ENCODE measurements at regions not wholly inside any gene's neighbourhood (a gene's known extent, or its start where the extent isn't known, plus 50 kb on each side); places are given as distances from the start of the nearest gene placed in this dataset.
"Not testable (repeated sequence)": the region's sequence is repeated elsewhere in the genome, so short reads cannot be mapped to it uniquely, and the experiment has no call there.

- no peak for FAIRE-seq
- no peak for DNase-seq (ENCODE audit: low spot score)
These were observed 362.8 kb upstream of the IGFBP3 start for GRCh38 chr7:46283852-46284251.

GRCh38 chr7:46282155-46282554 lies 361.1 kb upstream of the IGFBP3 start:
- FAIRE-seq = no peak

GRCh38 chr7:46281071-46281470 lies 360.0 kb upstream of the IGFBP3 start:
- FAIRE-seq = no peak

More at GRCh38 chr7:46282155-46282554, 361.1 kb upstream of the IGFBP3 start:
- no peak for DNase-seq (ENCODE audit: low spot score)

GRCh38 chr7:46279290-46279689 lies 358.2 kb upstream of the IGFBP3 start:
- FAIRE-seq (no peak), DNase-seq (ENCODE audit: low spot score) (no peak)

More at GRCh38 chr7:46281071-46281470, 360.0 kb upstream of the IGFBP3 start:
- DNase-seq (ENCODE audit: low spot score) = no peak

- FAIRE-seq (no peak), DNase-seq (ENCODE audit: low spot score) (no peak)
These were observed 343.6 kb upstream of the IGFBP3 start for GRCh38 chr7:46264646-46265045.

GRCh38 chr7:46261638-46262037 lies 340.6 kb upstream of the IGFBP3 start:
- not testable (repeated sequence) for DNase-seq (ENCODE audit: low spot score); FAIRE-seq

GRCh38 chr7:46259947-46260346 lies 338.9 kb upstream of the IGFBP3 start:
- FAIRE-seq = no peak
- DNase-seq (ENCODE audit: low spot score) = no peak

- peak; percentile 67 for FAIRE-seq
- DNase-seq (ENCODE audit: low spot score) = peak; percentile 46
These were observed 336.8 kb upstream of the IGFBP3 start for GRCh38 chr7:46257761-46258448.

GRCh38 chr7:46256870-46257661 lies 336.0 kb upstream of the IGFBP3 start:
- DNase-seq (ENCODE audit: low spot score) = peak; percentile 66
- peak; percentile 62 for FAIRE-seq

- DNase-seq (ENCODE audit: low spot score) = no peak
- FAIRE-seq = no peak
These were observed 332.4 kb upstream of the IGFBP3 start for GRCh38 chr7:46253520-46253919.

- no peak for DNase-seq (ENCODE audit: low spot score)
- FAIRE-seq = no peak
These were observed 326.6 kb upstream of the IGFBP3 start for GRCh38 chr7:46247664-46248063.

- FAIRE-seq (no peak), DNase-seq (ENCODE audit: low spot score) (no peak)
These were observed 324.6 kb upstream of the IGFBP3 start for GRCh38 chr7:46245586-46246111.

GRCh38 chr7:46244757-46245156 lies 323.7 kb upstream of the IGFBP3 start:
- DNase-seq (ENCODE audit: low spot score) (no peak), FAIRE-seq (no peak)

GRCh38 chr7:46243406-46243805 lies 322.3 kb upstream of the IGFBP3 start:
- FAIRE-seq (no peak), DNase-seq (ENCODE audit: low spot score) (no peak)

- DNase-seq (ENCODE audit: low spot score) (no peak), FAIRE-seq (no peak)
These were observed 318.8 kb upstream of the IGFBP3 start for GRCh38 chr7:46239846-46240245.

GRCh38 chr7:46237466-46237865 lies 316.4 kb upstream of the IGFBP3 start:
- no peak for DNase-seq (ENCODE audit: low spot score)
- no peak for FAIRE-seq

- FAIRE-seq = no peak
- no peak for DNase-seq (ENCODE audit: low spot score)
These were observed 312.7 kb upstream of the IGFBP3 start for GRCh38 chr7:46233585-46234329.

- no peak for DNase-seq (ENCODE audit: low spot score)
These were observed 309.9 kb upstream of the IGFBP3 start for GRCh38 chr7:46230990-46231305.

GRCh38 chr7:46230298-46230989 lies 309.4 kb upstream of the IGFBP3 start:
- FAIRE-seq (no peak), DNase-seq (ENCODE audit: low spot score) (no peak)

More at GRCh38 chr7:46230990-46231305, 309.9 kb upstream of the IGFBP3 start:
- no peak for FAIRE-seq

- DNase-seq (ENCODE audit: low spot score) (peak; percentile 58), FAIRE-seq (no peak)
These were observed 308.3 kb upstream of the IGFBP3 start for GRCh38 chr7:46229409-46229808.

- FAIRE-seq (no peak), DNase-seq (ENCODE audit: low spot score) (no peak)
These were observed 305.8 kb upstream of the IGFBP3 start for GRCh38 chr7:46226860-46227259.

Measured in urothelium cell line (cell line).